IPS DF 6.9 (cell line): ENCODE measurements at regions not wholly inside any gene's neighbourhood (a gene's known extent, or its start where the extent isn't known, plus 50 kb on each side); places are given as distances from the start of the nearest gene placed in this dataset.

ENCODE experiments used
- DNase-seq: peaks from one replicate; pipeline ENCODE4 v3.0.0-alpha.2; 2013; ENCODE audit warnings: low read depth, low spot score
- H3K27ac ChIP-seq: one replicate; pipeline ENCODE4 v1.5.1; 2013; ENCODE audit warnings: low read length, control low read depth
- H3K27me3 ChIP-seq: 2 replicates; pipeline ENCODE4 v1.6.1; 2013; ENCODE audit warnings: mild to moderate bottlenecking, low read length; ENCODE audit not compliant: control insufficient read depth, insufficient read depth
- H3K36me3 ChIP-seq: 2 replicates; pipeline ENCODE4 v1.6.1; 2013; ENCODE audit warnings: low read length; ENCODE audit not compliant: control insufficient read depth, insufficient read depth
- H3K4me1 ChIP-seq: 2 replicates; pipeline ENCODE4 v1.6.1; 2013; ENCODE audit warnings: low read length; ENCODE audit not compliant: control insufficient read depth, insufficient read depth
- H3K4me3 ChIP-seq: 2 replicates; pipeline ENCODE4 v1.5.1; 2013; ENCODE audit warnings: mild to moderate bottlenecking, low read length
- H3K9me3 ChIP-seq: 2 replicates; pipeline ENCODE4 v1.6.1; 2013; ENCODE audit warnings: low read length, inconsistent platforms; ENCODE audit not compliant: control insufficient read depth, insufficient read depth
- WGBS: extraction: QIAGEN DNeasy Blood & Tissue Kit; methylation state at CpG from one replicate; pipeline ENCODE4 v1.1.7; 2013; ENCODE audit warnings: mixed read lengths, missing lambda C conversion rate; ENCODE audit not compliant: insufficient read length, insufficient coverage; 5-methylcytosine and 5-hydroxymethylcytosine counted together

DNA sequence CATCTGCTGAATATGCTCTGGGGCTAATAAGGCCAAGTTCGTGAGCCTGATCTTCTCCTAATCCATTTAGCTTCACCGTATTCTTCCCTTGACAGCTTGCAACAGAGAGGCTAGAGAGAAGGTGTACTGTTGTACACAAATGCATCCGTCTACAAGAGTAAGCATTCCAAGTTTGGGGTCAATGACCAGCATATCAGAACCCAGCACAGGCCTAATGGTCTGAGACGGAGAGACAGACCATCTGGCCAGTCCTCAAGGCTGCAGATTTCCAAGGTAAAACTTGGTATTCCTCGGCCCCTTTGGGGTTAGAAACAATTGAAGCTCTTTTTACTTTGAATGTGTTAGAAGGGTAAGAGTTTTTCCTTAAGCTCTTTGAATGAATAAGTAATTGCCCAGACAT is 481.2 kb upstream of the KLF4 start:
- Histone ChIP-seq H3K27ac (no peak overlapping the region), H3K36me3 (no peaks in the 10 kb centered on the region), H3K4me3 (no peak overlapping the region), H3K4me1 (no peaks in the 10 kb centered on the region), H3K27me3 (no peaks in the 10 kb centered on the region), H3K9me3 (no peaks in the 10 kb centered on the region)
- DNase-seq: no peak
- WGBS: no CpG with 5 or more reads among the region's 5 CpGs

DNA sequence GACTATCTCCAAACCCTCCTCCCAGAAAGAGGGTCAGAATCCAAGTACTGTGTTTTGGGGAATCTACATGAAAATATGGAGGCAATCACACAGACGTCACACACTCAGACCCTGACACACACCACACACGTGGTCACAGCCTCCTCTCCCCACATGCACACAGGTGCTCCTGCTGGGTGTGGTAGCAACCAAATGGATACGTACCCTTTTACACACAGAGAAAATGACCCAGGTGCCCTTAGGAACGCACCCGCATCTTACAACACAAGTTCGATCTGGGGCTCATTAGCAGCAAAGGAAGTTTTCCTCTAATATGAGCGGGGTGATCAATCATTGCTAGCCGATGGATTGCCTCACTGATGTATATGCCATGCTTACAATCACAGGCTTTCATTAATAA is 480.2 kb upstream of the KLF4 start:
- Histone ChIP-seq H3K9me3 (no peaks in the 10 kb centered on the region), H3K27me3 (no peaks in the 10 kb centered on the region), H3K4me3 (no peak overlapping the region), H3K27ac (no peak overlapping the region), H3K36me3 (no peaks in the 10 kb centered on the region), H3K4me1 (no peaks in the 10 kb centered on the region)
- no peak for DNase-seq
- WGBS: no CpG with 5 or more reads among the region's 8 CpGs

GRCh38 chr9:107969141-107969540 is 479.6 kb upstream of the KLF4 start:
- no CpG with 5 or more reads among the region's 5 CpGs for WGBS
- no peak overlapping the region for H3K27ac ChIP-seq

GRCh38 chr9:107963246-107963645 is 473.7 kb upstream of the KLF4 start:
- DNase-seq: no peak
- no peaks in the 10 kb centered on the region for H3K36me3 ChIP-seq
- no peaks in the 10 kb centered on the region for H3K9me3 ChIP-seq
- no peaks in the 10 kb centered on the region for H3K4me1 ChIP-seq
- no peak overlapping the region for H3K4me3 ChIP-seq
- H3K27me3 ChIP-seq: no peaks in the 10 kb centered on the region
- H3K27ac ChIP-seq: no peak overlapping the region
- no CpG with 5 or more reads among the region's 2 CpGs for WGBS

More at GRCh38 chr9:107969141-107969540, 479.6 kb upstream of the KLF4 start:
- H3K27me3 ChIP-seq: no peaks in the 10 kb centered on the region
- no peaks in the 10 kb centered on the region for H3K4me1 ChIP-seq
- H3K36me3 ChIP-seq: no peaks in the 10 kb centered on the region
- H3K9me3 ChIP-seq: no peaks in the 10 kb centered on the region
- DNase-seq: no peak
- no peak overlapping the region for H3K4me3 ChIP-seq

- WGBS: no CpG with 5 or more reads among the region's 2 CpGs
- H3K4me3 ChIP-seq: no peak overlapping the region
- H3K27me3 ChIP-seq: no peaks in the 10 kb centered on the region
- no peaks in the 10 kb centered on the region for H3K9me3 ChIP-seq
- no peaks in the 10 kb centered on the region for H3K4me1 ChIP-seq
- no peak overlapping the region for H3K27ac ChIP-seq
- DNase-seq: no peak
- no peaks in the 10 kb centered on the region for H3K36me3 ChIP-seq
These were observed 471.3 kb upstream of the KLF4 start for GRCh38 chr9:107960916-107961315.

- H3K27me3 ChIP-seq: no peaks in the 10 kb centered on the region
- H3K4me3 ChIP-seq: no peak overlapping the region
- no CpG with 5 or more reads among the region's 6 CpGs for WGBS
- no peaks in the 10 kb centered on the region for H3K36me3 ChIP-seq
- no peaks in the 10 kb centered on the region for H3K9me3 ChIP-seq
- no peak overlapping the region for H3K27ac ChIP-seq
- DNase-seq: no peak
- H3K4me1 ChIP-seq: no peaks in the 10 kb centered on the region
These were observed 464.7 kb upstream of the KLF4 start for GRCh38 chr9:107954312-107954711.

GRCh38 chr9:107953556-107954125 is 464.1 kb upstream of the KLF4 start:
- no CpG with 5 or more reads among the region's 4 CpGs for WGBS
- no peak for DNase-seq
- no peaks in the 10 kb centered on the region for H3K36me3 ChIP-seq
- no peaks in the 10 kb centered on the region for H3K27me3 ChIP-seq
- no peak overlapping the region for H3K27ac ChIP-seq
- H3K9me3 ChIP-seq: no peaks in the 10 kb centered on the region
- no peak overlapping the region for H3K4me3 ChIP-seq
- no peaks in the 10 kb centered on the region for H3K4me1 ChIP-seq

DNA sequence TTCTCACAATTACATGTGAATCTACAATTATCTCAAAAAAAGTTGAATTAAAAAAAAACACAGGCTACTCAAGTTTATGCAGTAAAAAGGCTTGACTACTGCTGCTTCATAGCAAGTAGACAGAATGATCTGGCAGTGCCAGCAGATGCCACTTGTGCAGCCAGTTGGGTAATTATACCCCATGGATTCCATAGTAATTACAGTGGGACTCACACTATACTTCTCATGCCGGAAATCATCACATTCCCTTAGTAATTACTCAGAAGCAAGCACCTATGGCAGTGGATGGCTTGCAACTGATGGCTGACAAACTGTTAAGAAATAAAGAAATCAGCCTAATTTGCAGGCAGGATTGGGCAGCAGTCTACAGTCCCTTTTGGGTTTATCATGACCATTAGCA is 463.2 kb upstream of the KLF4 start:
- H3K4me3 ChIP-seq: no peak overlapping the region
- H3K4me1 ChIP-seq: no peaks in the 10 kb centered on the region
- no CpG with 5 or more reads among the region's 1 CpG for WGBS
- no peaks in the 10 kb centered on the region for H3K9me3 ChIP-seq
- no peaks in the 10 kb centered on the region for H3K36me3 ChIP-seq
- H3K27ac ChIP-seq: no peak overlapping the region
- no peaks in the 10 kb centered on the region for H3K27me3 ChIP-seq
- DNase-seq: no peak

DNA sequence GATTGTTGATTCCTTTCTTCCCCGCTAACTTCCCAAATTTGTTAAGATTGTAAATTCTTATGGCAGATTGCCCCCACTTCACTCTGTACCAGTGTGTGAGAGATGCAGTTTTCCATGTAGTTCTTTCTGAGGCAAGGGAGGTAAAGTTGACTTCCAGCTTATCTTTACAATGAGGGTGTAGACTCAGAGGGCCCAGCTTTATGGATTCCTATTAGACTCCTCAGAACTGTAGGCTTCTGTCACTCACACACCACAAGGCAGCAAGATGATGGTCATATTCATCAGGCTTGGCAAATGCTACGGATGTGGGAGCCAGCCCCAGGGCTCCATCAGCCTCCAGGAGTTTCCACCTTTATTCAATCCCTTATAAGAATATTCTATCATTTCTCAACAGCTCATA is 461.9 kb upstream of the KLF4 start:
- DNase-seq: no peak
- H3K9me3 ChIP-seq: no peaks in the 10 kb centered on the region
- no CpG with 5 or more reads among the region's 2 CpGs for whole genome bisulfite sequencing

GRCh38 chr9:107949061-107949460 is 459.5 kb upstream of the KLF4 start:
- WGBS: no CpG with 5 or more reads among the region's 4 CpGs
- Histone ChIP-seq H3K27ac (no peak overlapping the region), H3K4me1 (no peaks in the 10 kb centered on the region), H3K4me3 (no peak overlapping the region), H3K27me3 (no peaks in the 10 kb centered on the region), H3K36me3 (no peaks in the 10 kb centered on the region), H3K9me3 (no peaks in the 10 kb centered on the region)
- DNase-seq: no peak

More for the DNA sequence above, 461.9 kb upstream of the KLF4 start:
- no peaks in the 10 kb centered on the region for H3K4me1 ChIP-seq
- H3K36me3 ChIP-seq: no peaks in the 10 kb centered on the region
- no peak overlapping the region for H3K4me3 ChIP-seq
- no peaks in the 10 kb centered on the region for H3K27me3 ChIP-seq
- H3K27ac ChIP-seq: no peak overlapping the region

DNA sequence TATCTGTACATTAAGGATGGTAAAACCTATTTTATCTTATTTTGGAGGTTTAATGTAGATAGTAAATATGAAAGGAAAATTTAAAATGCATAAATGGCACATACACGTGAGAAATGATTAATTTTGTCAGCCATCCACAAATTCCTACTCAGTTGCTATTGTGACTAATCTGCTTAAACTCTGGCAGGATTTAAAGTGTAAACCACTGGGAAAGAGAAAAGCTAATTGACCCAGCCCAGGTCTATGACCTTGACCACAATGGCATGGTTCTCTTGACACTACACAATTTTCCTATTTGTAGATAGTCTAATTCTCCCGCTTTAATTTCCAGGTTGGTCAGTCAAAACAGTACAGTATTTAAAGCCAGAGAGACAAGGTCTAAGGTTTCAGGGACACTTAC is 459.0 kb upstream of the KLF4 start:
- no peak for DNase-seq
- H3K4me3 ChIP-seq: no peak overlapping the region
- H3K9me3 ChIP-seq: no peaks in the 10 kb centered on the region
- H3K4me1 ChIP-seq: no peaks in the 10 kb centered on the region
- no peak overlapping the region for H3K27ac ChIP-seq
- no peaks in the 10 kb centered on the region for H3K36me3 ChIP-seq
- no peaks in the 10 kb centered on the region for H3K27me3 ChIP-seq
- WGBS: no CpG with 5 or more reads among the region's 2 CpGs
